HG03064 (cell line): ENCODE measurements at regions not wholly inside any gene's neighbourhood (a gene's known extent, or its start where the extent isn't known, plus 50 kb on each side); places are given as distances from the start of the nearest gene placed in this dataset.
"Not testable (repeated sequence)": the region's sequence is repeated elsewhere in the genome, so short reads cannot be mapped to it uniquely, and the experiment has no call there.

ENCODE experiments used
- ATAC-seq: cut with Tn5 transposase; IDR thresholded peaks from one replicate; pipeline ENCODE4 v1.9.1; 2021; ENCODE audit warnings: low read depth; ENCODE audit not compliant: unreplicated experiment

- ATAC-seq, result not testable (repeated sequence)
Measured at GRCh38 chr1:121048769-121049443, 135.2 kb downstream of the FAM72B start.

DNA sequence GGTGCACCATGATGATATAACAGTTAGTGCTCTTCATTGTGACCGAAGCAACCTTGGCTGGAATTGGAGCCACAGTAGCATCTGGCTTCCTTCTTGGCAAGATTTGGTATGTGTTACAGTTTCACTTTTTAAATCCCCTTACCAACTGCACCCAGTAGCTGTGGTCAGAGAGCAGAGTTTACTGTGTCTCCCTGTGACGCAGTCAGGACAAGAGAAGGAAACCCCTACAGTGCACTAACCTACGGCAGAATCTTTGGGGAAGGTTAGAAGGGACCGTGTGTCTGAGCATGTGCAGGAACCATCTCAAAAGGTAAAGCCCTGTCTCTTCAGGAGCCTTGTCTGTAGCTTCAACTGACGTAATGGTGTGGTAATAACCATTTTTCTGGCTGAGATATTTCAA lies 134.0 kb downstream of the FAM72B start:
- not testable (repeated sequence) for ATAC-seq

- ATAC-seq, result not testable (repeated sequence)
Measured at GRCh38 chr1:121051161-121051790, 132.9 kb downstream of the FAM72B start.

GRCh38 chr1:121052081-121052660 lies 132.0 kb downstream of the FAM72B start:
- not testable (repeated sequence) for ATAC-seq

- not testable (repeated sequence) for ATAC-seq
Measured at GRCh38 chr1:121054928-121055327, 129.2 kb downstream of the FAM72B start.

GRCh38 chr1:121066925-121067324 lies 117.2 kb downstream of the FAM72B start:
- not testable (repeated sequence) for ATAC-seq

DNA sequence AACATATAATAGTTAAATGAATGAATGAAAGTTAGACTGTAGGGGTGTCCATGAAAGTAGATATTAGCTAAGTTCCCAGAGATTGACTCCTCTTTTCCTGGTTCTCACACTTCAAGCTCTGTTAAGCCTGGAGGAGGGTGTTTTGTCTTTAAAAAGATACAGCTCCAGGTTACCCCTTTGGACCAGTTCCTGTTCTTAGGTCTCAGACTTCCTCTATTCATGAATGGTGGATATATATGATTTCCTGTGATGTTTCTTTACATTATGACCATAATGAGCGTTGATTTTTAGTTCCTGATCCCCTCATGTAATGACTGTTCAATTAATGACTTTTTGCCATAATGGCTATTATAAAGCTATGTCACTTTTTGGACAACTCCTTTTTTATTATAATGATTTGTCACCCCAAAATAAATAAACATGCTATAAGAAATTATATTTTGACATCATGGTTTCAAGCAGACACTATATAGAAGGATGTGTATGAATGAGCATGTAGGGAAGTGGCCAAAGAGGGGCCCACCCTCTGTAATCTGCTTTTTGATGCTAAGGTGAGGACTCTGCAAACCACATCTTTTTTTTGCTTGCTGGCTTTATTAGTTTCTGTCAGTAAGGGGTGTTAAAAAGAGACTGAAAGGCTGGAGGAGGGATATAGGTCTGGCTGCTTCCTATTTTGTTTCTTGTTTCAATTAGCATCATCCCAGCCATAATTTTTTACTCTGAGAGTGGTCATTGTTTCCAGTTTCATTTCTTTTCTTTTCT lies 115.2 kb downstream of the FAM72B start:
- ATAC-seq, result not testable (repeated sequence)

DNA sequence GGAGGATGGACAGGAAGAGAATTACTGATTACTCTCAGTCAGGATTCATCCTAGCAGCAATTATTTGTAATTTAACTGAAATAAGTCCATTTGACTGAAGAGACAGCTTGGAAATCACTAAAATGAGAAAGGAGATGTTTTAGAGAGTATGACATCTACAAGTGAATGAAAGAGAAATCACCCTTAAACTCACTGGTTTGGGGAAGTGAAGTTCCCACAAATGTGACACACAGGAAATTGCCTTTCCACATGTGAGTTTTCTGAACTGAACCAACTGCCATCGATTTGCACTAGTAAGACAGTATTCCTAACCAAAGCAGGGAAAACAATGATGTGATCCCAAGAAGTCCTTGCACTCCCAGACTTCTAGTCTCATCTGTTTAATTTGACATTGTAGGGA lies 110.3 kb downstream of the FAM72B start:
- not testable (repeated sequence) for ATAC-seq

DNA sequence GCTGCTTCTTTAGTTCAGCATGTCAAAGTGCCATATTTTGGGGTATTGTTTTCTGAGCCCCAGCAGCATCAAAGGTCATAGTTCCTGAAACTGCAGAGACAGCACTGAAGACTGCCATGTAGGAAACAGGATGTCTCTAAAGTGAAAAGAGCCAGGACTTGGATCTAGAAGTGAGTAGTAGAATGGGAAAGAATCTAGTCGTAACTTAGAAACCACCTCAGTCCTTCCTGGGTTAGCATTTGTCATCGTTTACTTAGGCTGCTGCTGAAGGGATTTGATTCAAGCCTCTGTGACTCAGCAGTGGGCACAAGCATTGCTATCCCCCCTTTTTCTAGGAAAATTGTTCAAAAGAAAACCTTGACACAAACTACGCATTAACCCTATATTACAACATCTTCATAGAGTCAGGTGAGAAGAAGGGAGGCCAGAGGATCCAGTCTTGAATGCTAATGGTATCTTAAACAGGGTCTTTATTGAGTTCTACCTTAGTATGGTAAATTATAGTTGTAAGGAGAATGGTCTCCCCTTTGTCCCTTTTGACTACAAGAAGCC lies 108.8 kb downstream of the FAM72B start:
- ATAC-seq, result not testable (repeated sequence)

DNA sequence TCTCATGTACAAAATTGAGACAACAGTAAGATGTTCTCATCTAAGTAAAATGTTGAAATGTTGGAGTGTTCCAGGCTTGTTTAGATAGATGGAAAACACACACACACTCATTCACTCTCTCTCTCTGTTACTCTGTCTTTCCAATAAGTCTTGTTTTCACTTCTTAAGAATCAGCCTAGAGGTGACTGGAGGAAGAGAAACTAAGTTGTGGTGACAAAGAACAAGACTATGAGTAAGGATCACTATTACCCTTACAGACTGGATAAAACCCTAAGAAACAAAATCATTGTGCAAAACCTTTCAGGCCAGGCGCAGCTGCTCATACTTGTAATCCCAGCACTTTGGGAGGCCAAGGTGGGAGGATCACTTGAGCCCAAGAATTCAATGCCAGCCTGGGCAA lies 107.5 kb downstream of the FAM72B start:
- ATAC-seq, result not testable (repeated sequence)

- not testable (repeated sequence) for ATAC-seq
Measured at GRCh38 chr1:121079655-121080054, 104.5 kb downstream of the FAM72B start.

DNA sequence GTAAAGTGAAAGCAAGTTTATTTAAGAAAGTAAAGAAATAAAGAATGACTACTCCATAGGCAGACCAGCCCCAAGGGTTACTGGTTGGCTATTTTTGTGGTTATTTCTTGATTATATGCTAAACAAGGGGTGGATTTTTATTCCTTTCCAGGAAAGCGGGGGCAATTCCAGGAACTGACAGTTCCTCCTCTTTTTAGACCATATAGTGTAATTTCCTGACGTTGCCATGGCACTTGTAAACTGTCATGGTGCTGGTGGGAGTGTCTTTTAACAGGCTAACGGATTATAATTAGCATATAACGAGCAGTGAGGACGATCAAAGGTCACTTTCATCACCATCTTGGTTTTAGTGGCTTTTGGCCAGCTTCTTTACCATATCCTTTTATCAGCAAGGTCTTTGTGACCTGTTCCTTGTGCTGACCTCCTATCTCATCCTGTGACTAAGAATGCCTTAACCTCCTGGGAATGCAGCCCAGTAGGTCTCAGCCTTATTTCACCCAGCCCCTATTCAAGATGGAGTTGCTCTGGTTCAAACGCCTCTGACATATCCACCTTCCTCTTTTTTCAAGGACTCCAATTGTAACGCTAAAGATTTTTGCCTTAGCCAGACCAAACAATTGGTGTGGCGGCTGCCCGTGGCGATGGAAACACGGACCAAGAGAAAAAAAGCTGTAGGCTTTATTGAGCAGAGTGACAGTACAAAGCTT lies 103.8 kb downstream of the FAM72B start:
- ATAC-seq, result not testable (repeated sequence)

DNA sequence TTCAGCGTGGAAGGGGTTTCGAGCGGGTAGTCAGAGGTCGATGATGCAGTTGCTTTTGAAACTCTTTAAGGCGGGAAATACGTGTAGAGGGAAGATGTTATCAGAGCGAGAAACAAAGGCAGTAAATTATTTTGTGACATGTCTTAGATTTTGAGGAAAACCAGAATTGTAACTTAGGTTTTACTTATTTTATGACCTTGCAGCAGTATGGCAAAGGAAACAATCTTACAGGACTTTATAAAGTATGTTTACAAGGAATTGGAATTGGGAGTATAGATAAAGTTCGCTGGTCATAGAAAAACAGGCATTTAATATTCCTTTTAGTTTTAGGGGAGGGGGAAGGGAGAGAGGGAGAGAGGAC lies 103.3 kb downstream of the FAM72B start:
- not testable (repeated sequence) for ATAC-seq

DNA sequence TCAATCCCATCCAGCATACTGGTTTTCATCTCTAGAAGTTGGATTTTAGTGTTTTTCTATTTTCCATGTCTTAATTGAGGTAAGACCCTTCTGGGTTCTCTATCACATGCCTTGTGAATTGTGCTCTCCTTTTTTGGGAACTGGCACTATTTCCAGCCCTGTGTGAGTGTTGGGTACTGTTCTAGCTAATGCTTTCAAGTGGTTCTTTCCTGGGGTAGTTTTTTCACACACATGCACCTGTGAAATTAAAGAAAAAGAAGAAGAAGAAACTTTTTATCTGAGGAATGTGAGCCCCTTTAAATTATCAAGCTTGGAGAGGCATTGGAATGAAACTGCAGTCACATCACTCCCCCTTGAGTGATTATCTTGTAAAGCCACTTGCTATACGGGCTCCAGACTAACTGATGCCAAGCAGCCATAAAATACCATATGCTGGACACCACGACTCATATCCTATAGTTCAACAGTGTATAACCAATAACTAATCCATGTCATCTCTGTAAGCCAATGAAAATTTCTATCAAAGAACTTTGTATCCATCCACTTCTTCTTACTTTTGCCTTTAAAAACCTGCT lies 102.4 kb downstream of the FAM72B start:
- ATAC-seq, result not testable (repeated sequence)

DNA sequence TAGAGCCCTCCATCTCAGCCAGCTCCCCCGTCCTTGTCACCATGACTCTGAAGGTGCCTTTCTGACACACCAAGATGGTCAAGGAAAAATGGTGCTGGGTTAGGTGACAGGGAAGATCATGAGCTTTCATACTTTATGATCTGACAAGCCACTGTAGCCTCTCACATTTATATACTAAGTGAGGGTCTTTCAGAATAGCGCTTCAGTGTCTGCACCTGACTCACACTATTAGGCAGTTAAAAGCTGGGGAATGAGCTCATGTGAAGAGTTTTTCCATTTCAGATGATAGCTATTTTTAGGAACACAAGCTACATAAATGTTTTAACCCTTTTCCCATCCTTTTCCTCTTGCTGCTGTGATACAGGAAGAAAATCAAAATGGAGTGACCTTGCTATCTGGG lies 101.1 kb downstream of the FAM72B start:
- not testable (repeated sequence) for ATAC-seq

GRCh38 chr1:121086249-121086648 lies 97.9 kb downstream of the FAM72B start:
- ATAC-seq, result not testable (repeated sequence)

- ATAC-seq, result not testable (repeated sequence)
Measured at GRCh38 chr1:121087221-121087620, 96.9 kb downstream of the FAM72B start.

GRCh38 chr1:121088568-121088967 lies 95.6 kb downstream of the FAM72B start:
- ATAC-seq, result not testable (repeated sequence)

GRCh38 chr1:121092329-121092968 lies 91.7 kb downstream of the FAM72B start:
- not testable (repeated sequence) for ATAC-seq
